A673 (cell line): ENCODE measurements at regions not wholly inside any gene's neighbourhood (a gene's known extent, or its start where the extent isn't known, plus 50 kb on each side); places are given as distances from the start of the nearest gene placed in this dataset.

Experiments used
- BruUV-seq: library from RNA; stranded (reverse); fragments of 400-500 nt; replicated peaks from 2 replicates; lab custom pipeline; 2021; lab: Mats Ljungman, UMichigan
- CTCF ChIA-PET: fragments of 300-600 bp; sonication (Branson Sonifier 250); formaldehyde crosslinking; loops from one replicate; lab custom pipeline; 2022; ENCODE audit warnings: antibody characterized with exemption; lab: Charles Lee
- POLR2A ChIA-PET: fragments of 300-600 bp; sonication (Branson Sonifier 250); formaldehyde crosslinking; loops from one replicate; lab custom pipeline; 2022; ENCODE audit warnings: antibody characterized with exemption; ENCODE audit not compliant: low non-redundant PET; lab: Charles Lee
- DNase-seq: peaks from one replicate; pipeline ENCODE4 v3.0.0-alpha.2; 2015; ENCODE audit warnings: low spot score
- H3K27ac ChIP-seq: fragments of 200-600 bp; sonication (generic); 2 replicates; pipeline ENCODE4 v1.5.1; 2016; ENCODE audit warnings: mixed run types, low read depth, mild to moderate bottlenecking, mixed read lengths, antibody characterized with exemption, low read length; ENCODE audit not compliant: poor library complexity, severe bottlenecking
- H3K27me3 ChIP-seq: fragments of 200-600 bp; sonication (generic); replicated peaks from 2 replicates; pipeline ENCODE4 v1.6.1; 2017; ENCODE audit warnings: mixed run types, low read depth, mild to moderate bottlenecking, mixed read lengths, antibody characterized with exemption, low read length; ENCODE audit not compliant: insufficient read depth, poor library complexity
- H3K36me3 ChIP-seq: fragments of 200-600 bp; sonication (generic); 2 replicates; pipeline ENCODE4 v1.6.1; 2016; ENCODE audit warnings: mixed run types, mild to moderate bottlenecking, mixed read lengths, antibody characterized with exemption, low read length; ENCODE audit not compliant: insufficient read depth, poor library complexity, severe bottlenecking
- H3K4me1 ChIP-seq: fragments of 200-600 bp; sonication (generic); 2 replicates; pipeline ENCODE4 v1.6.1; 2017; ENCODE audit warnings: mixed run types, mild to moderate bottlenecking, mixed read lengths, antibody characterized with exemption, low read length; ENCODE audit not compliant: insufficient read depth, poor library complexity, severe bottlenecking
- H3K4me3 ChIP-seq: fragments of 200-600 bp; sonication (generic); 2 replicates; pipeline ENCODE4 v1.5.1; 2016; ENCODE audit warnings: low read depth, mixed run types, mild to moderate bottlenecking, mixed read lengths, low read length; ENCODE audit not compliant: poor library complexity, severe bottlenecking
- H3K9me3 ChIP-seq: fragments of 200-600 bp; sonication (generic); 2 replicates; pipeline ENCODE4 v1.6.1; 2016; ENCODE audit warnings: mixed run types, low read depth, mild to moderate bottlenecking, mixed read lengths, antibody characterized with exemption, low read length; ENCODE audit not compliant: poor library complexity, severe bottlenecking
- EZH2 ChIP-seq: fragments of 200-600 bp; sonication (generic); IDR thresholded peaks from 2 replicates; pipeline ENCODE4 v1.6.1; 2017; ENCODE audit warnings: borderline replicate concordance, low read depth, mild to moderate bottlenecking, mixed read lengths, antibody characterized with exemption, low read length; ENCODE audit not compliant: poor library complexity, severe bottlenecking
- intact Hi-C: fragments of 100-400 bp; cut with micrococcal nuclease; formaldehyde crosslinking; loops from one replicate; pipeline ENCODE4 v1.10.0; 2022; ENCODE audit not compliant: unreplicated experiment
- TF ChIP-seq, protein P1 (sequence below): fragments of 300-800, 200-600 bp; sonication (generic); conservative IDR thresholded peaks from 2 replicates; pipeline ENCODE4 v1.5.1; 2017; ENCODE audit warnings: low read depth, mild to moderate bottlenecking, antibody characterized with exemption, low read length, moderate library complexity, mixed read lengths

DNA sequence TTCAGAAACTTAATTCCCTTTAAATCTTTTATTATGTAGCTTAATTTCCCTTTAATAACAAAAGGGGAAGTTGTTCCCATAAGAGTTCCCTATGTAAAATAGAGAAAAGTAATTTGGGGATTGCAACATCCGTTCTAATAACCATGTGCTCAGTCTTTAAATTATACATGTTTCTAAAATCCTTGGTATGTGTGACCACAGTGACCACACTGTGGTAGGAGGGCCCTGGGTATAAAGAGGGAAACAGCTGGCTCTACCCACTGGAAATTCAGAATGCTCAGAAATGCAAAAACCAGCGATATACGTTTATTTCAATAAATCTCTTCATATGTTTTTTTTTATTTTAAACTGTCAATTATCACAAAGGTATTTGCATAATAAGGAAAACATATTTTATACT, 219.1 kb downstream of the FGF13 start:
- no peak for TF ChIP-seq EZH2
- TF ChIP-seq, protein P1, sequence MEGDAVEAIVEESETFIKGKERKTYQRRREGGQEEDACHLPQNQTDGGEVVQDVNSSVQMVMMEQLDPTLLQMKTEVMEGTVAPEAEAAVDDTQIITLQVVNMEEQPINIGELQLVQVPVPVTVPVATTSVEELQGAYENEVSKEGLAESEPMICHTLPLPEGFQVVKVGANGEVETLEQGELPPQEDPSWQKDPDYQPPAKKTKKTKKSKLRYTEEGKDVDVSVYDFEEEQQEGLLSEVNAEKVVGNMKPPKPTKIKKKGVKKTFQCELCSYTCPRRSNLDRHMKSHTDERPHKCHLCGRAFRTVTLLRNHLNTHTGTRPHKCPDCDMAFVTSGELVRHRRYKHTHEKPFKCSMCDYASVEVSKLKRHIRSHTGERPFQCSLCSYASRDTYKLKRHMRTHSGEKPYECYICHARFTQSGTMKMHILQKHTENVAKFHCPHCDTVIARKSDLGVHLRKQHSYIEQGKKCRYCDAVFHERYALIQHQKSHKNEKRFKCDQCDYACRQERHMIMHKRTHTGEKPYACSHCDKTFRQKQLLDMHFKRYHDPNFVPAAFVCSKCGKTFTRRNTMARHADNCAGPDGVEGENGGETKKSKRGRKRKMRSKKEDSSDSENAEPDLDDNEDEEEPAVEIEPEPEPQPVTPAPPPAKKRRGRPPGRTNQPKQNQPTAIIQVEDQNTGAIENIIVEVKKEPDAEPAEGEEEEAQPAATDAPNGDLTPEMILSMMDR: no peak
- Histone ChIP-seq H3K9me3 (no peaks in the 10 kb centered on the region), H3K27me3 (no peaks in the 10 kb centered on the region), H3K4me1 (no peaks in the 10 kb centered on the region), H3K36me3 (no peaks in the 10 kb centered on the region), H3K27ac (no peak overlapping the region), H3K4me3 (no peak overlapping the region)
- intact Hi-C loops: no loop called here
- DNase-seq: no peak
- POLR2A ChIA-PET: no interaction called here
- no TSS peak for BruUV-seq
- CTCF ChIA-PET: no interaction called here

DNA sequence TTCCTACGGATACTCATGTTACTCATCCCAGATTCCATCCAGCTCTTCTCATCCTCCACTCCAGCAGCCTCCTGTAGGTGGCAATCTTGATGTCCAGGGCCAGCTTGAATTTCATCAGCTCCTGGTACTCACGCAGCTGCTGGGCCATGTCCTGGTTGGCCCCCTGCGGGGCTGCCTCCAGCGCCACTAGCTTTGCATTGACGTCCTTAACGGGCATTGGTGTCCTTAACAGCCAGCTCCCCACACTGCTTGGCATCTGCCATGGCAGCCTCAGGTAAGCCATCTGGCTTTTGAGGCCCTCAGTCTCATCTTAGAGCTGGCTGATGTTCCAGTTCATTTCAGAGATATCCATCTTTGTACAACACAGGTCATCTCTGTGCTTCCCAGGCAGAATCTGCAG, 223.7 kb downstream of the FGF13 start:
- no peaks in the 10 kb centered on the region for H3K9me3 ChIP-seq
- H3K27ac ChIP-seq: no peak overlapping the region
- peak; percentile 9 for DNase-seq
- no peaks in the 10 kb centered on the region for H3K27me3 ChIP-seq
- H3K4me1 ChIP-seq: no peaks in the 10 kb centered on the region
- CTCF ChIA-PET: interaction anchor here (1.2 kb wide), 1 partner anchor 222 kb away, joined by 3 read pairs; no protein-coding TSS in a partner anchor
- no peak overlapping the region for H3K4me3 ChIP-seq
- no peaks in the 10 kb centered on the region for H3K36me3 ChIP-seq
- BruUV-seq: no TSS peak
- POLR2A ChIA-PET: no interaction called here
- TF ChIP-seq EZH2: no peak
- TF ChIP-seq, protein P1: 0 out of 2 replicates have a peak, but pooled peaks have one; percentile 19
- intact Hi-C loops: no loop called here

- no peak overlapping the region for H3K4me3 ChIP-seq
- POLR2A ChIA-PET: no interaction called here
- H3K27ac ChIP-seq: no peak overlapping the region
- no peaks in the 10 kb centered on the region for H3K4me1 ChIP-seq
- no peaks in the 10 kb centered on the region for H3K36me3 ChIP-seq
- no TSS peak for BruUV-seq
- no peak for DNase-seq
- CTCF ChIA-PET: no interaction called here
- TF ChIP-seq EZH2: no peak
- TF ChIP-seq, protein P1: no peak
- no peaks in the 10 kb centered on the region for H3K9me3 ChIP-seq
- no peaks in the 10 kb centered on the region for H3K27me3 ChIP-seq
- intact Hi-C loops: no loop called here
These were observed 225.8 kb downstream of the FGF13 start for GRCh38 chrX:138485767-138486166.
